ENCODE measurements at regions not wholly inside any gene's neighbourhood (a gene's known extent, or its start where the extent isn't known, plus 50 kb on each side); places are given as distances from the start of the nearest gene placed in this dataset.

GRCh38 chr21:27139526-27139925 is 172.6 kb upstream of the ADAMTS5 start (continued):
- no peak for TF ChIP-seq ZNF609 (CRISPR knock-in tag; IDR thresholded peaks at IDR 0.05; ENCODE audit: borderline replicate concordance)
- no peak for TF ChIP-seq DACH1 (IDR thresholded peaks at IDR 0.05; ENCODE audit: partially characterized antibody)

GRCh38 chr21:27134516-27134915 is 167.6 kb upstream of the ADAMTS5 start:
- Histone ChIP-seq H2AFZ (ENCODE audit: low read depth, low read length) (no peak overlapping the region), H3K4me2 (ENCODE audit: insufficient read depth, low read length) (no peak overlapping the region), H3K27me3 (ENCODE audit: control insufficient read depth in 2 of 2, insufficient read depth in 2 of 2, low read length in 2 of 2) (no peaks in the 10 kb centered on the region), H3K4me3 (no peak overlapping the region), H3K27ac (ENCODE audit: extremely low read depth, low read depth, low read length) (no peak overlapping the region), H3K9me3 (replicated peaks; ENCODE audit: control insufficient read depth, insufficient read depth, low read depth, low read length) (no peaks in the 10 kb centered on the region), H3K9ac (ENCODE audit: insufficient read depth in 1 of 2, low read depth in 2 of 2, low read length in 2 of 2) (no peak overlapping the region), H3K79me2 (ENCODE audit: control insufficient read depth, insufficient read depth, low read length) (no peaks in the 10 kb centered on the region), H3K9me1 (ENCODE audit: control insufficient read depth, insufficient read depth, low read length) (no peaks in the 10 kb centered on the region), H3K36me3 (ENCODE audit: control insufficient read depth, insufficient read depth, low read length) (no peaks in the 10 kb centered on the region), H3K4me1 (replicated peaks in 1 of 2; ENCODE audit: control insufficient read depth in 2 of 2, insufficient read depth in 2 of 2, low read length in 2 of 2) (no peaks in the 10 kb centered on the region), H4K20me1 (replicated peaks; ENCODE audit: control insufficient read depth, insufficient read depth, low read length) (no peaks in the 10 kb centered on the region)
- ATAC-seq: no peak
- 0% methylated on average over 1 of the region's 1 CpG for whole genome bisulfite sequencing (ENCODE audit: insufficient coverage, low coverage, missing lambda C conversion rate)
- POLR2A ChIA-PET: no interaction called here
- in situ Hi-C loops (cut with MboI): no loop called here
- FAIRE-seq: no peak
- intact Hi-C loops (cut with micrococcal nuclease): no loop called here
- CTCF ChIA-PET (ENCODE audit: low intra/inter-chr PET ratio): interaction anchor here (0.7 kb wide), 1 partner anchor 718 kb away, joined by 4 read pairs; no protein-coding TSS in a partner anchor
- no peak for DNase-seq (ENCODE audit: extremely low read depth in 1 of 4, low spot score in 3 of 4)
- no TSS peak for BruUV-seq (replicated peaks)
- no peak for TF ChIP-seq POLR3A (IDR thresholded peaks at IDR 0.05; ENCODE audit: borderline replicate concordance, extremely low read depth, insufficient read depth, insufficient read length)
- TF ChIP-seq ZNF785 (CRISPR knock-in tag; IDR thresholded peaks at IDR 0.05): no peak
- TF ChIP-seq ETS2 (tag; IDR thresholded peaks at IDR 0.05; ENCODE audit: borderline replicate concordance, poor library complexity, severe bottlenecking): no peak
- TF ChIP-seq CUX1 (CRISPR knock-in tag; IDR thresholded peaks at IDR 0.05): no peak
- no peak for TF ChIP-seq ETV6 (IDR thresholded peaks at IDR 0.05; ENCODE audit: borderline replicate concordance in 1 of 2, low read depth in 2 of 2, low read length in 1 of 2)
- no peak for TF ChIP-seq ETV6 (CRISPR knock-in tag; IDR thresholded peaks at IDR 0.05; ENCODE audit: borderline replicate concordance)
- no peak for TF ChIP-seq TBL1XR1 (IDR thresholded peaks at IDR 0.05; ENCODE audit: low read length in 2 of 2)
- no peak for TF ChIP-seq HDAC1 (IDR thresholded peaks at IDR 0.05)
- TF ChIP-seq KAT2B (IDR thresholded peaks at IDR 0.05; ENCODE audit: low read depth, low read length): no peak
- no peak for TF ChIP-seq LEF1 (IDR thresholded peaks at IDR 0.05)
